ENCODE measurements at regions not wholly inside any gene's neighbourhood (a gene's known extent, or its start where the extent isn't known, plus 50 kb on each side); places are given as distances from the start of the nearest gene placed in this dataset.

- peaks cover 0 to 19% of the 10 kb centered on the region in 2 experiments; a peak in 2 of 4 replicates for H3K4me1 ChIP-seq (ENCODE audit: control insufficient read depth in 1 of 2, insufficient read depth in 2 of 2, low read depth in 1 of 2, low read length in 1 of 2)
- ChIA-PET POLR2A (no interaction called here), CTCF (interaction anchor here (0.6 to 4.5 kb wide), 56 partner anchors 8 to 1704 kb away, joined by 3 to 82 read pairs (median 4); no protein-coding TSS in a partner anchor)
- no peaks in the 10 kb centered on the region for H3F3A ChIP-seq (replicated peaks; ENCODE audit: insufficient read depth)
- no peaks in the 10 kb centered on the region for H3K79me2 ChIP-seq (ENCODE audit: insufficient read depth)
- H3K9ac ChIP-seq = no peak overlapping the region
- no peaks in the 10 kb centered on the region for H3K9me2 ChIP-seq
- no peak for TF ChIP-seq USF2 (IDR thresholded peaks at IDR 0.05; ENCODE audit: borderline replicate concordance, low read depth, low read length)
- no peak overlapping the region for H3K4me2 ChIP-seq
- 47% methylated on average over 5 of the region's 5 CpGs for WGBS (ENCODE audit: low lambda C conversion rate)
- no peak for DNase-seq
- no peaks in the 10 kb centered on the region for H3K36me3 ChIP-seq (replicated peaks in 1 of 2; ENCODE audit: control insufficient read depth in 1 of 2, insufficient read depth in 2 of 2, low read length in 1 of 2)
- H3K27ac ChIP-seq (ENCODE audit: low read depth in 2 of 2, low read length in 1 of 2) = no peak overlapping the region
- no peaks in the 10 kb centered on the region for H3K9me3 ChIP-seq
- H3K27me3 ChIP-seq (ENCODE audit: insufficient read depth) = no peaks in the 10 kb centered on the region
- no peaks in the 10 kb centered on the region for H4K20me1 ChIP-seq (ENCODE audit: insufficient read depth)
- H2AFZ ChIP-seq (ENCODE audit: low read depth) = no peak overlapping the region
- no peak overlapping the region for H3K4me3 ChIP-seq (ENCODE audit: low read depth in 2 of 2, low read length in 1 of 2)
Observed at GRCh38 chr10:128267581-128267980, 141.4 kb upstream of the MKI67 start.

- Histone ChIP-seq H3K4me1 (ENCODE audit: control insufficient read depth in 1 of 2, insufficient read depth in 2 of 2, low read depth in 1 of 2, low read length in 1 of 2) (peaks cover 0 to 17% of the 10 kb centered on the region in 2 experiments; a peak in 2 of 4 replicates), H3K27me3 (ENCODE audit: insufficient read depth) (no peaks in the 10 kb centered on the region), H3K9me2 (no peaks in the 10 kb centered on the region), H3K36me3 (replicated peaks in 1 of 2; ENCODE audit: control insufficient read depth in 1 of 2, insufficient read depth in 2 of 2, low read length in 1 of 2) (no peaks in the 10 kb centered on the region), H3K4me2 (no peak overlapping the region), H3K27ac (ENCODE audit: low read depth in 2 of 2, low read length in 1 of 2) (no peak overlapping the region), H2AFZ (ENCODE audit: low read depth) (no peak overlapping the region), H3K4me3 (ENCODE audit: low read depth in 2 of 2, low read length in 1 of 2) (no peak overlapping the region; a peak in 1 of 4 replicates), H3K9me3 (no peaks in the 10 kb centered on the region), H3F3A (replicated peaks; ENCODE audit: insufficient read depth) (no peaks in the 10 kb centered on the region), H3K9ac (no peak overlapping the region), H3K79me2 (ENCODE audit: insufficient read depth) (no peaks in the 10 kb centered on the region), H4K20me1 (ENCODE audit: insufficient read depth) (no peaks in the 10 kb centered on the region)
- ChIA-PET CTCF (interaction anchor here (0.6 to 4.5 kb wide), 58 partner anchors 9 to 1703 kb away, joined by 3 to 82 read pairs (median 4); no protein-coding TSS in a partner anchor), POLR2A (no interaction called here)
- no peak for TF ChIP-seq IRF3 (IDR thresholded peaks at IDR 0.05; ENCODE audit: low read depth, low read length)
- TF ChIP-seq SMC3 (IDR thresholded peaks at IDR 0.05; ENCODE audit: low read depth, low read length) = peak; percentile 56; the same call in 1 of the 2 replicates
- TF ChIP-seq GATA2 (CRISPR knock-in tag; IDR thresholded peaks at IDR 0.05) = no peak
- TF ChIP-seq NRF1 (IDR thresholded peaks at IDR 0.05; ENCODE audit: low read depth, low read length) = no peak
- no peak for TF ChIP-seq MEF2A (IDR thresholded peaks at IDR 0.05; ENCODE audit: borderline replicate concordance, low read depth)
- no peak for TF ChIP-seq JUND (IDR thresholded peaks at IDR 0.05)
- TF ChIP-seq CHD2 (IDR thresholded peaks at IDR 0.05; ENCODE audit: low read length, partially characterized antibody) = no peak
- no peak for TF ChIP-seq POLR2AphosphoS5 (IDR thresholded peaks at IDR 0.05; ENCODE audit: low read depth, low read length)
- TF ChIP-seq RCOR1 (IDR thresholded peaks at IDR 0.05; ENCODE audit: low read length) = 0 out of 2 replicates have a peak, but pooled peaks have one; percentile 13
- TF ChIP-seq TAF1 (IDR thresholded peaks at IDR 0.05; ENCODE audit: borderline replicate concordance, low read depth, low read length) = no peak
- no peak for TF ChIP-seq FOXM1 (IDR thresholded peaks at IDR 0.05; ENCODE audit: low read depth)
- TF ChIP-seq CTCF (IDR thresholded peaks at IDR 0.05) = 0 out of 2 replicates have a peak, but pooled peaks have one; percentile 14
- no peak for TF ChIP-seq RXRA (IDR thresholded peaks at IDR 0.05; ENCODE audit: borderline replicate concordance, low read depth)
- TF ChIP-seq FOXJ3 (CRISPR knock-in tag; IDR thresholded peaks at IDR 0.05) = no peak
- no peak for TF ChIP-seq ELF1 (IDR thresholded peaks at IDR 0.05)
- TF ChIP-seq RAD21 (IDR thresholded peaks at IDR 0.05; ENCODE audit: low read length) = peak; percentile 87
- TF ChIP-seq USF1 (IDR thresholded peaks at IDR 0.05; ENCODE audit: borderline replicate concordance, low read depth) = no peak
- 17% methylated on average over 11 of the region's 25 CpGs for WGBS (ENCODE audit: low lambda C conversion rate)
- peak; percentile 87 for DNase-seq
Observed at GRCh38 chr10:128268015-128268722, 141.9 kb upstream of the MKI67 start.
